Colon (tissue), 2 donors: ENCODE measurements at regions not wholly inside any gene's neighbourhood (a gene's known extent, or its start where the extent isn't known, plus 50 kb on each side); places are given as distances from the start of the nearest gene placed in this dataset.

Experiments used
- FAIRE-seq: peaks from 2 replicates; lab custom pipeline; 2012; peaks lifted over from hg19 to GRCh38; lab: Jason Lieb, UNC
- donor health status: control.
- donor health status: control.

DNA sequence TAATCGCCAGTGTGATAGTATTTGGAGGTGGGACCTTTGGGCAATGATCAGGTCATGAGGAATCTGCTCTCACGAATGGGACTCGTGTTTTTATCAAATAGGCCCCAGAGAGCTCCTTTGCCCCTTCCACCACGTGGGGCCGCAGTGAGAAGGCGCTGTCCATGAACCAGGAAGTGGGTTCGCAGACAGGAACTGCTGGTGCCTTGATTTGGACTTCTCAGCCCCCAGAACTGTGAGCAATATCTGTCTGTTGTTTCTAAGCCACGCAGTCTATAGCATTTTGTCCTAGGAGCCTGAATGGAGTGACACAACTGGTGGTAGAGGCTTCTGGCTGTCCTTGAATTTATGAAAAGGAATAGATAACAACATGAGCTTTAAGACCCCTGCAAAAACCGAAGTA, 111.2 kb upstream of the HDAC4 start:
- FAIRE-seq: no peak

DNA sequence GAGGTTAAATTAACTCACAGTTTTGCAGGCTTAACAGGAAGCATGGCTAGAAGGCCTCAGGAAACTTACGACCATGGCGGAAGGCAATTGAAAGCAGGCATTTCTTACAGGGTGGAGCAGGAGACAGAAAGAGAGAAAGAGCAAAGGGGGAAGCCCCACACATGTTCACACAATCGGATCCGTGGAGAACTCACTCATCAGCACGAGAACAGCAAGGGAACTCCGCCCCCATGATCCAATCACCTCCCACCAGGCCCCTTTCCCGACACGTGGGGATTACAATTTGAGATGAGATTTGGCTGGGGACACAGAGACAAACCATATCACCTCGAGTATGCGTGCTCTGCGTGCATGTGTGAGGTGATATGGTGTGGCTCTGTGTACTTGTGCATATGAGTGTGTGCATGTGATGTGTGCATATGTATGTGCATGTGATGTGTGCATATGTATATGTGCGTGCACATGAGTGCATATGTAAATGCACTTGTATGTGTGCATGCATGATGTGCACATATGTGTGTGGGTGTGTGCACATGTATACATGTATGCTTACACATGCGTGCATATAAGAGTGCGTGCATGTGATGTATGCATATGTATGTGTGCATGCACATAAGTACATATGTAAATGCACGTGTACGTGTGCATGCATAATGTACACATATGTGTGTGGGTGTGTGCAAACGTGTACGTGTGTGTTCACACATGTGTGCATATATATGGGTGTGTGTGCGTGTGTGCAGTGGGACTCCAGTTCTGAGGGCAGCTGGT, 108.7 kb upstream of the HDAC4 start:
- no peak for FAIRE-seq

GRCh38 chr2:239508261-239508660, 107.4 kb upstream of the HDAC4 start:
- FAIRE-seq: no peak

DNA sequence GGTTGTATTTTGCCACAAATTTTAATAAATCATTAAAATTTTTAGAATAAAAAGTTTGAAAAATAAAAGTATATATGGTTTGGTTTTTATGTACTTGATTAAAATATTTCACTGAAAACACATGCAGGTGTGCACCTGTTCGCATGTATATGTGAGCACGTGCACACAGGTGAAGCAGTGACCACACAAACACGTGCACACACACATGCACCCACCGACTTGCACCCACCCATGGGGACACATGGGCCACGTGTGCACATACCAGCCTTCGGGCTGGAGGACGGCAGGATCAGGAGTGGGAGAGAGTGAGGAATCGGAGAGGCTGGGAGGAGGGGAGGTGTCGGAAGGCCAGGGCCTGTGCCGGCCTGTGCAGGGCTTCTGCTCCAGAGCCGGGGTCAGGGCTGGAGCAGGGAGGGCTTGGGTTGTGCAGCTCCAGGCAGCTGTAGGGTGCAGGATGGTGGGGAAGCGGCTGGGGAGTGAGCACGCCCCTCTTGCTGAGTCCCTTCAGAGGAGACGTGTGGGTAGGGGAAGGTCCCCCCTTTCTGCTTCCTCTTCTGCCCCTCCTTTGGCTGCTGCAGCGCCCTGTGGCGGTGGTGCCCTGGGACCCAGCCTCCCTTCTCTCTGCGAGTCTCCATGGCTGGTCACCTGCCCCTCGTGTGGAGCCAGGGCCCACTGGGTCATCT, 106.9 kb upstream of the HDAC4 start:
- no peak for FAIRE-seq

DNA sequence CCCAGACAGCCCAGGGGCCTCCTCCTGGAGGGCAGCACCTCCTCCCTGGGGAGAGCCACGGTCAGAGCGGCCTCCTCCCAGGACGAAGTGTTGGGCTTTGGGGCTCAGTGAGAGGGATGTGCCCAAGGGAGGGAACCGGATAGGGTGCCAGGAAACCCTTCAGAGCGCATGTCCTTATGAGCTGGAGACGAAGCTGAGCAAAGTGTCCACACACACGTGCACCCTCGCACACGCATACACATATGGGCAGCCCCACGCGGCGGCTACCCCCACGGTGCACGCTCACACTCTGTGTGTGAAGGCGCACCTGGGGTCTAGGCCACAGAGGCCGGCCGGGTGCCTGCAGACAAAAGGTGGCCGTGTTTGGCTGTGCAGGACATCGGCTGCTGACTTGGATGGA, 106.1 kb upstream of the HDAC4 start:
- no peak for FAIRE-seq

GRCh38 chr2:239506101-239506857, 105.5 kb upstream of the HDAC4 start:
- no peak for FAIRE-seq

GRCh38 chr2:239504643-239505235, 103.9 kb upstream of the HDAC4 start:
- FAIRE-seq: no peak

DNA sequence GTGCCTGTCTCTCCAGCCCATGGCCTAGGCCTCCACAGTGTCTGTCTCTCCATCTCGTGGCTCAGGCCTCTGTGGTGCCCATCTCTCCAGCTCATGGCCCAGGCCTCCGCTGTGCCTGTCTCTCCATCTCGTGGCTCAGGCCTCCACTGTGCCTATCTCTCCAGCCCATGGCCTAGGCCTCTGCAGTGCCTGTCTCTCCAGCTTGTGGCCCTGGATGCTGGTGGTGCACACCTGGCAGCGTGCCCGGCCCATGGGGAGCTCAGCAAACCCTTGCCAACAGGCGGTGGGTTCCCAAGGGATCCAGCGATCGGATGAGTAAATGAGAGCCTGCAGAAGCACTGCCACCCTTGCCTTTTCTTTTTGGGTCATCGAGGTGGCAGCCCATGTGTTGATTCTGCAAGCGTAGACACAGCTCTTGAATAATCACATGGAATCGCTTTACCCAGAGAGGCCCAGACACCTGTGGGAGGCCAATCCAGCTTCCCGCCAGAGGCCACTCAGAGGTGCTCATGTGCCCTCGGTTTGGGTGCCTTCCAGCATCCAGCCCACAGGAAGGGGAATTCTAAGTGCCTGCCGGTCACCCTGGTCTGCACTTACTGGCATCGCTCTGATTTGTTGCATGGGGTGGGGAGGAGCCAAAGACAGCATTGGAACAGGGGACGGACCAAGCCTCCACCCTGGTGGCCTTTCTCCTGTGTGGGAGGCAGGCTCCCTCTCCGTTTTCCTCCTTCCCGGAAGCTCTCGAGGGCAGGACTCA, 101.8 kb upstream of the HDAC4 start:
- FAIRE-seq: no peak

- FAIRE-seq: no peak
Observed at GRCh38 chr2:239500574-239501550, 100.0 kb upstream of the HDAC4 start.

DNA sequence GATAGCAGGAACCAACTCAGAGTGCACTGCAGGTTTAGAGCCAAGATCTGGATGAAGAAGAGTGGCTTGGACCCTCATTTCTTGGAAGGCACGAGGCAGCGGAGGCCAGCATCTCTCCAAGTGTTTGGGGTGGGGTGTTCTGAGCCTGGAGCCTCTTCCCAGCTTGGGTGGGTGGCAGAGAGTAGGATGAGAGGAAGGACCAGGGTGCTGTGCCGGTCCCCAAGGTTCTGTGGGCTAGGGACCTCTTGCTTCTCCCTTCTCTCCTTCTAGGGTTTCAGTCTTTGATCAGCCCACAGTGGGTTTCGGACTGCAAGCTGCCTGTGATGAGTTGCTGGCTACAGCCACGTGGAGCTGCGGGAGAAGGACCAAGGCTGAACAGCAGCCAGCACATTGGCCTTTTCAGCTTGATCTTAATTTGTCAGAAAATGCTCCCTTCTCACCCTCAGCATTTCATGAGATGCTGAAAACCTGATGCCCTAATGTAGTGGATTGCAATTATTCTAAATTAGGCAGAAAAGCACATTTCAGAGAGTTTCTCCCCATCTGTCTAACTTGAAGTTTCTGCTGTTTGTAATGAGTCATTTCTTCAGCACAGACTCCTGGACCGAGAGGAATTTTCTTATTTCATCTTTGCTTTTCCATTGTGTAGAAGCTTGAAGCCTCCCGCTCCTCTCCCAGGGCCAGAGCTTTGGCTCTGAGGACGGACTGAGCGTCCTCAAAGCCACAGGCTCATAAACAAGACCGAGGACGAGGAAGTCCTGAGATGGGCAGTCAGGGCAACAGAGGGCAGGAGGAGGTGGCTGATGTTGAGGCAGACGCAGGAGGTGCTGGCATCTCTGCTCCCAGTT, 99.1 kb upstream of the HDAC4 start:
- FAIRE-seq: no peak

- no peak for FAIRE-seq
Observed at GRCh38 chr2:239498981-239499634, 98.3 kb upstream of the HDAC4 start.

DNA sequence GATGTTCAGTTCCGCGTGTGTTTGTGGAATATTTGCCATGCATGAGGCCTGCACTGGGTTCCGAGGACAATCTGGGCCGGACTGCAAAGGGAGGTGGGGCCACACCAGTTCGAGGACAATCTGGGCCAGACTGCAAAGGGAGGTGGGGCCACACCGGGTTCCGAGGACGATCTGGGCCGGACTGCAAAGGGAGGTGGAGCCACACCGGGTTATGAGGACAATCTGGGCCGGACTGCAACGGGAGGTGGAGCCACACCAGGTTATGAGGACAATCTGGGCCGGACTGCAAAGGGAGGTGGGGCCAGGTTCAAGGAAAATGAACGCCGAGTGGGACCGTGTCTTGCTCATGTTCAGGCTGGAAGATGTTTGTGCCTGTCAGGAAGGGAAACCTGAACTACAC, 97.8 kb upstream of the HDAC4 start:
- FAIRE-seq: no peak

DNA sequence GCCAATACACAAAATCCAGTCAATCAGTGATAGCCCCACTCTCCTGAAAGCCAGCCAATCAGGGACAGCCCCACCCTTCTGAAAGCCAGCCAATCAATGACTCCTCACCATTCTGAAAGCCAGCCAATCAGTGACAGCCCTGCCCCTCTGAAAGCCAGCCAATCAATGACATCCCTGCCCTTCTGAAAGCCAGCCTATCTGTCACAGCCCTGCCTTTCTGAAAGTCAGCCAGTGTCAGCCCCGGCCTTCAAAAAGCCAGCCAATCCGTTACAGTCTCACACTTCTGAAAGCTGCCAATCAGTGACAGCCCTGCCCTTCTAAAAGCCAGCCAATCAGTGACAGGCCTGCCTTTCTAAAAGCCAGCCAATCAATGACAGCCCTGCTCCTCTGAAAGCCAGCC, 95.9 kb upstream of the HDAC4 start:
- no peak for FAIRE-seq

- FAIRE-seq: no peak
Observed at GRCh38 chr2:239495791-239496233, 95.0 kb upstream of the HDAC4 start.

- no peak for FAIRE-seq
Observed at GRCh38 chr2:239495175-239495574, 94.4 kb upstream of the HDAC4 start.

- FAIRE-seq: no peak
Observed at GRCh38 chr2:239494578-239494977, 93.8 kb upstream of the HDAC4 start.

DNA sequence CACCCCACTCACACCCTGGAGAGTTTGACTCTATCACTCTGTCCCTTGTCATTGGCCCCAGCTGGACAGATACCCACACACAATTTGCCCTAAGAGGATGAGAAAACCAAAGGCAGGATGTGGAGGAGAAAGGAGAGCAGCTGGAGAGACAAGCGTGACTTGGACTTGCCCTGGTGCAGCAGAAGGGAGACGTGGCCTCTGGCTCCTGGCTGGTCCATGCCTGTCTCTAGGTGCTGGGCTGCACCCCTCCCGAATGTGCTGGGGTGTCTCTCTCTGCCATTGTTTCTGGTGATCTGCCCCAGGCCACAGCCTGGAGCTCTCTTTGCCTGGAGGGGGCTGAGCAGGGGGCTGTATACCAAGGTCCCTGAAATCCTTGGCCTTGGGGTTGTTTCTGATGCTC, 88.7 kb upstream of the HDAC4 start:
- FAIRE-seq: no peak

DNA sequence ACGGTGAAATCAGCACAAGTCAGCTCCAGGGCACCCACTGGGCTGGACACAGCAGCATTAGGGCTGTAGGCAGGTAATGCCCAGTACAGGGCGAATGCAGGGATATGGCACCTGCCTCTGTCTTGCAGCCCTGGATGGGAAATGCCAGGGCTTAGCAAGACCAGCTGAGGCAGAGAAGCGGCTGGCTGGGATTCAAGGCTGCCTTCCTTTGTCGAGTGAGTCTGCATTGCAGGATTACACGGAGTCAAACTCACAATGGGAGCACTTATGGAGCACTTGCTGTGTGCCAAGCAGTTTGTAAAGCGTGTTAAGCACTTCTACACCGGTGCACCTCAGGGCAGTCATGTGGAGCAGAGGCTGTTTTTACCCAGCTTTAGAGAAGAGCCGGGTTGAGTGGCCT, 87.3 kb upstream of the HDAC4 start:
- FAIRE-seq: no peak

DNA sequence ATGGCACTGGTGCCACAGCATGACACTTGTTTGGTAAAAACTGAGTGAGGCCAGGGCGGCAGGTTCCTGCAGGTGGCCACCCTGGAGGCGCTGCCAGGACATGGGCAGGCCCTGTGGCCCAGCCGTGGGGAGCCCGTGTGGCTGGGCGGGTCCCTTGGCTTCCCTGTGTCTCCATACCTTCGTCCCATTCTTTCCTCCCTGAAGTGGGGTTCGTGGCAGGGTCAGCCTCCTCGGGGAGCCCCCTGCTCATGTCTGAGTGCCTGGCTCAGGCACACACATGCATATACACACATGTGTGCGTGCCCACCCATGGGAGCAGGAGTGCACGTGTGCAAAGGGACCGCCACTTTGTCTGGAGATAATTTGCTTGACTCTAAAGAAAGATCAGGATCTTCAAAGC, 86.5 kb upstream of the HDAC4 start:
- no peak for FAIRE-seq
